Liver (tissue), 7 donors: ENCODE measurements at regions not wholly inside any gene's neighbourhood (a gene's known extent, or its start where the extent isn't known, plus 50 kb on each side); places are given as distances from the start of the nearest gene placed in this dataset.

Experiments
- DNase-seq: peaks from one replicate; pipeline ENCODE4 v3.0.0-alpha.2; 2017; ENCODE audit warnings: low spot score
- H3K27ac ChIP-seq, 2 donors: one replicate each; pipeline ENCODE4 v1.7.0; 2013; ENCODE audit warnings: inconsistent platforms in 2 of 2, low read length in 2 of 2, control low read depth in 1 of 2, low read depth in 1 of 2, mild to moderate bottlenecking in 1 of 2
- H3K27me3 ChIP-seq, 4 donors: one replicate each; pipeline versions ENCODE4 v1.6.1 to v1.7.0; 2013; ENCODE audit warnings: low read length in 3 of 4, inconsistent platforms in 1 of 4, mild to moderate bottlenecking in 1 of 4, moderate library complexity in 1 of 4; ENCODE audit not compliant: control insufficient read depth in 4 of 4, insufficient read depth in 4 of 4
- H3K36me3 ChIP-seq, 4 donors: one replicate each; pipeline versions ENCODE4 v1.6.1 to v1.7.0; 2013; ENCODE audit warnings: low read length in 3 of 4, mild to moderate bottlenecking in 3 of 4, low read depth in 1 of 4, moderate library complexity in 1 of 4; ENCODE audit not compliant: control insufficient read depth in 4 of 4, insufficient read depth in 3 of 4
- H3K4me1 ChIP-seq, 4 donors: one replicate each; pipeline versions ENCODE4 v1.6.1 to v1.7.0; 2013; ENCODE audit warnings: low read length in 3 of 4, mild to moderate bottlenecking in 3 of 4, moderate library complexity in 1 of 4; ENCODE audit not compliant: control insufficient read depth in 4 of 4, insufficient read depth in 4 of 4
- H3K4me3 ChIP-seq, 3 donors: one replicate each; pipeline versions ENCODE4 v1.6.1 to v1.7.0; 2013; ENCODE audit warnings: low read length in 3 of 3, control low read depth in 1 of 3, low read depth in 1 of 3, mild to moderate bottlenecking in 1 of 3
- H3K9ac ChIP-seq, 2 donors: one replicate each; pipeline ENCODE4 v1.7.0; 2013; ENCODE audit warnings: low read length in 2 of 2, mild to moderate bottlenecking in 2 of 2, moderate library complexity in 2 of 2, control low read depth in 1 of 2, low read depth in 1 of 2
- H3K9me3 ChIP-seq, 4 donors: one replicate each; pipeline versions ENCODE4 v1.6.1 to v1.7.0; 2013; ENCODE audit warnings: low read length in 3 of 4; ENCODE audit not compliant: control insufficient read depth in 4 of 4
- ATF3 ChIP-seq: IDR thresholded peaks from 2 replicates; pipeline ENCODE4 v1.6.1; 2016; ENCODE audit warnings: antibody characterized with exemption
- EGR1 ChIP-seq, 2 donors: IDR thresholded peaks; 2 replicates each; pipeline ENCODE4 v1.6.1; 2016 to 2018; ENCODE audit warnings: antibody characterized with exemption in 2 of 2, low read depth in 2 of 2
- FOXA1 ChIP-seq: IDR thresholded peaks from 2 replicates; pipeline ENCODE4 v1.6.1; 2016; ENCODE audit warnings: antibody characterized with exemption
- FOXA2 ChIP-seq: IDR thresholded peaks from 2 replicates; pipeline ENCODE4 v1.6.1; 2016; ENCODE audit warnings: antibody characterized with exemption
- GABPA ChIP-seq, 2 donors: IDR thresholded peaks in 1 of 2; conservative IDR thresholded peaks in 1 of 2; 2 replicates each; pipeline ENCODE4 v1.6.1; 2016; ENCODE audit warnings: antibody characterized with exemption in 2 of 2, mild to moderate bottlenecking in 1 of 2, moderate library complexity in 1 of 2
- HNF4A ChIP-seq, 2 donors: conservative IDR thresholded peaks; 2 replicates each; pipeline ENCODE4 v1.6.1; 2016; ENCODE audit warnings: antibody characterized with exemption in 2 of 2, mild to moderate bottlenecking in 2 of 2
- HNF4G ChIP-seq: IDR thresholded peaks from 2 replicates; pipeline ENCODE4 v1.6.1; 2016; ENCODE audit warnings: antibody characterized with exemption
- MAX ChIP-seq: IDR thresholded peaks from 2 replicates; pipeline ENCODE4 v1.6.1; 2016; ENCODE audit warnings: antibody characterized with exemption
- NR2F2 ChIP-seq: IDR thresholded peaks from 2 replicates; pipeline ENCODE4 v1.6.1; 2016; ENCODE audit warnings: antibody characterized with exemption
- REST ChIP-seq: IDR thresholded peaks from 2 replicates; pipeline ENCODE4 v1.6.1; 2016; ENCODE audit warnings: antibody characterized with exemption, mild to moderate bottlenecking
- SP1 ChIP-seq: IDR thresholded peaks from 2 replicates; pipeline ENCODE4 v1.6.1; 2018; ENCODE audit warnings: antibody characterized with exemption, mild to moderate bottlenecking
- TAF1 ChIP-seq: conservative IDR thresholded peaks from 2 replicates; pipeline ENCODE4 v1.6.1; 2016; ENCODE audit warnings: antibody characterized with exemption, mild to moderate bottlenecking
- YY1 ChIP-seq: IDR thresholded peaks from 2 replicates; pipeline ENCODE4 v1.6.1; 2016; ENCODE audit warnings: antibody characterized with exemption, mild to moderate bottlenecking
- ZBTB33 ChIP-seq: IDR thresholded peaks from 2 replicates; pipeline ENCODE4 v1.6.1; 2016; ENCODE audit warnings: antibody characterized with exemption
- WGBS: extraction: QIAGEN DNeasy Blood & Tissue Kit; methylation state at CpG from one replicate; pipeline ENCODE4 v1.1.7; 2013; 5-methylcytosine and 5-hydroxymethylcytosine counted together
- donor health status: healthy.
- donor health status: healthy.
- donor health status: healthy.
- donor health status: healthy.

GRCh38 chr2:83874712-83875430, 584.2 kb downstream of the SUCLG1 start:
- no peak overlapping the region for H3K9ac ChIP-seq
- 91% methylated on average over 14 of the region's 14 CpGs for WGBS

More at GRCh38 chr2:83874712-83875430, 584.2 kb downstream of the SUCLG1 start:
- H3K4me3 ChIP-seq = no peak overlapping the region
- H3K27ac ChIP-seq = no peak overlapping the region
- H3K9me3 ChIP-seq = peaks cover 0 to 7% (median 6%) of the 10 kb centered on the region in 4 donors
- H3K36me3 ChIP-seq = no peaks in the 10 kb centered on the region
- H3K4me1 ChIP-seq = no peaks in the 10 kb centered on the region
- no peaks in the 10 kb centered on the region for H3K27me3 ChIP-seq
- DNase-seq = no peak
- no peak for TF ChIP-seq REST
- no peak for TF ChIP-seq ZBTB33
- TF ChIP-seq GABPA (IDR thresholded peaks at IDR 0.05 in 1 of 2, conservative IDR thresholded peaks at IDR 0.05 in 1 of 2) = no peak
- no peak for TF ChIP-seq SP1
- no peak for TF ChIP-seq ATF3
- TF ChIP-seq TAF1 = no peak
- no peak for TF ChIP-seq EGR1 (IDR thresholded peaks at IDR 0.05; ENCODE audit: low read depth in 2 of 2)
- TF ChIP-seq NR2F2 = no peak
- no peak for TF ChIP-seq FOXA1
- no peak for TF ChIP-seq HNF4A (conservative IDR thresholded peaks at IDR 0.05)
- no peak for TF ChIP-seq YY1
- no peak for TF ChIP-seq FOXA2
- TF ChIP-seq HNF4G = no peak
- TF ChIP-seq MAX = no peak
